OCI-LY3 (cell line): ENCODE measurements at regions not wholly inside any gene's neighbourhood (a gene's known extent, or its start where the extent isn't known, plus 50 kb on each side); places are given as distances from the start of the nearest gene placed in this dataset.

Source experiments
- EZH2phosphoT487 ChIP-seq: fragments of 200-600 bp; shearing (Covaris generic); IDR thresholded peaks from 2 replicates; pipeline ENCODE4 v1.6.1; 2018; ENCODE audit warnings: antibody characterized with exemption, mixed run types, low read depth
- TF ChIP-seq, protein P1 (sequence below): fragments of 200-600, 300-600 bp; sonication (generic); IDR thresholded peaks from 2 replicates; pipeline ENCODE4 v1.5.1; 2014; ENCODE audit warnings: antibody characterized with exemption, low read length, low read depth

DNA sequence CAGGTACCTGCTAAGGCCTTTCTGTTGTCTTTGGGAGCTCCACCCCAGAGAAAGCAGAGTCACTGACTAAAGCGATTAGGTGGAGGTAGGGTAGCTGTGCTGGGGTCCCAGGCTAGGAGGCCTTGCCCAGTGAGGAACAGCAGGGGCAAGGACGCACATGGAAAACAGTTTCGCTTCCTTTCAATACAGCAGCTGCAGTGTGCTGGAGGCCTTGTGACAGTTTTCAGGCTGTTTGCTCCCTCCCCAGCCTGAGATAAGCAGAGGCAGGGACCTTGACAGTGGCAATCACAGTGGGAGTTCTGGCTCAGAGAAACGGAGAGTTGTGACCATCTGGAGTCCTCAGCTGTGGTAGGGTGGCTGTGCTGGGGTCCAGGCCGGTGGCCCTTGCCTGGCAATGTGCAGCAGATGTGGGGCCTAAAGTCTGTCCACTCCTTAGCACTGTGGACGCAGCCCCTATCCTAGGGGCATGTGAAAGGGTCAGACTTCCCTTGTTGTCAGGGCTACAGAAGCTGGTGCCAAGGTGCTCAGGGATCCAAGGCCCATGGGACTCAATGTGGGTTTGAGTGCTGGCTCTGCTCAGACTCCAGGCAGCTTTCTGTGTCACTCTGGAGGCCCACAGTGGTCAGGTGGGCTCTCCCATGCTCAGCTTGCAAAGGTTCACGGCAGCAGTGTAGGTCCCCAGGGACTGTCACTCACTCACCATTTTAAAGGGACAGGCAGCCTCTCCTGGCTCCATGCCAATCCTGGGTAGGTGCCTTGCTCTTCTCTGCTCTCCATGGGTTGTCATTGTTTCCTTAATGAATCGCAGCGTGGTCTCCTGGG, 534.9 kb upstream of the FMR1 start:
- TF ChIP-seq, protein P1, sequence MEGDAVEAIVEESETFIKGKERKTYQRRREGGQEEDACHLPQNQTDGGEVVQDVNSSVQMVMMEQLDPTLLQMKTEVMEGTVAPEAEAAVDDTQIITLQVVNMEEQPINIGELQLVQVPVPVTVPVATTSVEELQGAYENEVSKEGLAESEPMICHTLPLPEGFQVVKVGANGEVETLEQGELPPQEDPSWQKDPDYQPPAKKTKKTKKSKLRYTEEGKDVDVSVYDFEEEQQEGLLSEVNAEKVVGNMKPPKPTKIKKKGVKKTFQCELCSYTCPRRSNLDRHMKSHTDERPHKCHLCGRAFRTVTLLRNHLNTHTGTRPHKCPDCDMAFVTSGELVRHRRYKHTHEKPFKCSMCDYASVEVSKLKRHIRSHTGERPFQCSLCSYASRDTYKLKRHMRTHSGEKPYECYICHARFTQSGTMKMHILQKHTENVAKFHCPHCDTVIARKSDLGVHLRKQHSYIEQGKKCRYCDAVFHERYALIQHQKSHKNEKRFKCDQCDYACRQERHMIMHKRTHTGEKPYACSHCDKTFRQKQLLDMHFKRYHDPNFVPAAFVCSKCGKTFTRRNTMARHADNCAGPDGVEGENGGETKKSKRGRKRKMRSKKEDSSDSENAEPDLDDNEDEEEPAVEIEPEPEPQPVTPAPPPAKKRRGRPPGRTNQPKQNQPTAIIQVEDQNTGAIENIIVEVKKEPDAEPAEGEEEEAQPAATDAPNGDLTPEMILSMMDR = no peak
- TF ChIP-seq EZH2phosphoT487 = no peak
